ENCODE measurements at regions not wholly inside any gene's neighbourhood (a gene's known extent, or its start where the extent isn't known, plus 50 kb on each side); places are given as distances from the start of the nearest gene placed in this dataset.

GRCh38 chr21:39050841-39051587 is 132.2 kb downstream of the PSMG1 start:
- no peak for DNase-seq

GRCh38 chr21:39048574-39048973 is 134.7 kb downstream of the PSMG1 start:
- no peak for DNase-seq

- DNase-seq, result no peak
These were observed 135.2 kb downstream of the PSMG1 start for GRCh38 chr21:39048064-39048463.

- no peak for DNase-seq
These were observed 136.2 kb downstream of the PSMG1 start for GRCh38 chr21:39047046-39047445.

DNA sequence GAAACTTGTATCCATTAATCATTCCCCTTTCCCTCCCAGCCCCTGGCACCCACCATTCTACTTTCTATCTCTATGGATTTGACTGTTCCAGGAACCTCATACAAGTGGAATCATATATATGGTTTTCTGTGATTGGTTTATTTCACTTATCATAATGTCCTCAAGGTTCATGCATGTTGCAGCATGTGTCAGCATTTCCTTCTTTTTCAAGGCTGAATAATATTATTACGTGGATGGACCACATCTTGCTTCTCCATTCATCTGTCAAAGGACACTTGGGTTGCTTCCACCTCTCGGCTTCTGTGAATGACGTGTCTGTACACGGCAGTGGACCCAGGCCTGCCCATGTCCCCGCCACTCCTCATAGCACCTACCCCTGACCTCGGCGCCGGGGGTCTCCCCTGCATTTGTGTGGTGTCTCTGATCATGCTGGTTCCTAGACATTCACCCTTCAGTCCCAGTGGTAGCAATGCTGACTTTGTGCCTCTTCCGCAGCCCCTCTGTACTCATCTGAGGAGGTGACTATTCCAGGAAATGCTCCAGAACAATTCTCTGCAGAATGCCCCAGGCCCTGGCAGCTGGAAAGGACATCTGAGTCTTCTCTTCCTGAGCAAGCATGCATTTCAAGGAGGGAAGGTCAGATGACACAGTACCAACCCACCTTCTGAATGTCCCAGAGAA is 136.9 kb downstream of the PSMG1 start:
- no peak for DNase-seq

GRCh38 chr21:39041816-39042215 is 141.4 kb downstream of the PSMG1 start:
- no peak for DNase-seq

DNA sequence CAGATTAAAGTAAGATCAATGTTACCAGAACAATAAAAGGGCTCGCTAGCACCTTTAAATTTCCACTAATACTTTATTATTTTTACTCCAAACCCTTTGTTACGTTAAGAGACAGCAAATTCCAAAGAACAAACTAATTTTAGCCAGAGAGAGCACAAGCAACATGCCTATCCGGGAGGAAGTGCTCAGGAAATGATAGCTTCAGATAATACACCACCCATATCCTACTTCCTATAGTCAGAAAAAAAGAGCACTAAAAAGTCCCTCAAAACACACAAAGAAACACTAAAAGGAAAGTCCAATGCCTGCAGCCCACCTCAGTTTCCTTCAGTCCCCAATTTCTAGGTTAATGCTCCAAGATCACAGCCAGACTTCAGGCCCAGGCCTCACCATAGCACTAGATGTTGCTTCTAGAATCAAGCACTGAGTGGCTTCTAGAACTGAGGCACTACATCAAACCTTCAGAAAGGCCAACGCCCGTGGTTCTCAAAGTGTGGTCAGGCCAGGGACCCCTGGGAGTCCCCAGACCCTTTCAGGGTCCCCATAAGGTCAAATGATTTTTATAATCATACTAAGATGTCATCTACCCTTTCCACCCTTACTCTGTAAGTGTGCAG is 142.6 kb downstream of the PSMG1 start:
- DNase-seq, result no peak

GRCh38 chr21:39037807-39038405 is 145.3 kb downstream of the PSMG1 start:
- peak; percentile 13 for DNase-seq

DNA sequence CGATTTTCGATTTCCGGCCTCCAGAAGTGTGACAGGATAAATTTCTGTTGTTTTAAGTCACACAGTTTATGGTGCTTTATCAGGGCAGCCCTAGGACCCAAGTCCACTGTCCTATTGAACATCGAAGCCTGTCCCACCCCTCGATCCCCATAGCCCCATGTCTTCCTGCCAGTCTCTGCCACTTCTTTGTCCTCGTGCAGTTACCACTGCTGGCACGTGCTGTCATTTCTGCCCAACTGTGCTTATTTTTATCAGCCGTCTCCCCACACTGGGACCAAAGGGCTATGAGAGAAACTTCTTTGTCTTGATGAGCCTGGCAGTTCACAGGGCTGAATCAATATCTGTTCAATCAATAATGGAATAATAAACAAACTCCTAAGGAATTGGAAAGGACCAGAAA is 146.7 kb downstream of the PSMG1 start:
- no peak for DNase-seq

- no peak for DNase-seq
These were observed 148.4 kb downstream of the PSMG1 start for GRCh38 chr21:39034590-39035536.

- DNase-seq, result no peak
These were observed 149.2 kb downstream of the PSMG1 start for GRCh38 chr21:39033878-39034589.

DNA sequence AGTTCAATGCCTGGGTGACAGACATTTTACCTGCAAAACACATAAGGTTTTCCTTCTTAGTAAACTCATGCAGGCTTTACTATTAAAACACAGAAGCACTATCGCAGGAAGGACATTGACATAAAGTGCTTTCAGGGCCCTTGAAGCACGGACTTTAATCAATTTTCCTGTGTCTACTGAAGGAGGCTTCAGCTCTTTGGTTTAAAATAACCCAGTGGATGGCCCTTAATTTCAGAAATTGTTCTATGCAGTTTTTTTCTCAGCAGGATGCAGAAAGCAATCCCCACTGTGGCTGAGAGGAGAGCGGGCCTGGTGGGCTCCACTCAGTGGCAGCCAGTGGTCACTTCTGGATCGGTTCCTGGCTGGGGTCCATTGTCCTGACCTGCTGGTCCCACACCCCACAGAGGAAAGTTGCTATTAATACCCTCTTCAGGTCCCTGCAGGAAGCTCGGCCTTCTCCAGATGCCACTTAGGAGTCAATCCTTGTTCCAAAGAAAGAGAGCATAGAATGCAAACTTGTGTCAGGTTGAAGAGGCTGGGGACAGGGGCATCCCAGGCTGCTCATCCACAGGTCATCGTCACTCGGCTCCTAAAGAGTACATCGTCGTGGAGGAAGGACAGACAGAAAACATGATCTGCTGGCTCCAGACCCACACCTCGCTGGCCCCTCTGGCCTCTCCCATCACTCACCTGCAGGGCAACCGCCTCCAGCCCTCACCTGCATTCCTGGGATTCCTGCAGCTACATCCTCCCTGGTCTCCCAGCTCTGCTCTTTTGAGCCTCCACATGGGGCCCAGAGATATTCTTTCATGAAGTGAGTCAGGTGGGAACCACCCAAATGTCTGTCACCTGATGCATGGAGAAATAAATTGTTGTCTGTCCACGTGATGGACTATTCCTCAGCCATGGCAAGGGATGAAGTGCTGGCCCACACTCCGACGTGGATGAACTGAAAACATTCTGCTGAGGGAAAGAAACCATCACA is 153.1 kb downstream of the PSMG1 start:
- no peak for DNase-seq

DNA sequence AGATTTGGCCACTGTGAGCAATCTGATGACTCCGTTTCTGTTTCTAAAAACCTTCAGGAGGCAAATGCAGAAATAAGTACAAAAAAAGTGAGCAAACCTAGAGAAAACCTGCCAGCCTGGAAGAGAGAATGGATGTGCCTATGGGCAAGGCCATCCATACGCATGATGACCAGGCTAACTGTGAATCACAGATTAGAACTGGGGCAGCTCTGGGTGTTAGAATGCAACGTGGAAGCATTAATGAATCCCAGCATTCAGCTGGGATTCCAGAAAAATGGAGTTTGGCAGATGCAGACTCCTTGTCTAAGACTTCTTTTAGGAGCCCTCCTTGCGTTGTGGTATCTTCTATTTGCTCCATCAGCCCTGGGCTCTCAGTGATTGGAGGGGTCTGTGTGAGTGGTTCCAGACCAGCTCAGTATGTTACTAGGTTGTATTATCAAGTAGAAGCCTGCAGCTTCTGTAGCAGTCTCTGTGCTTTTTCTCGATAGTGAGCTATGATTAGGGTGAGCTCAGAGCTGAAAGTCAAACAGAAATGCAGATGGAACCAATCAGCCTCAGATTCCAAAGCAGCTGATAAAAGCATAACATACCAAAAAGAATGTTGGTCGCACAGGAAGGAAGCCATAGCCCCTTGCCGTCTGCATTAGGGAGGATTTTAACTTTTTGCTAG is 154.0 kb downstream of the PSMG1 start:
- no peak for DNase-seq

DNA sequence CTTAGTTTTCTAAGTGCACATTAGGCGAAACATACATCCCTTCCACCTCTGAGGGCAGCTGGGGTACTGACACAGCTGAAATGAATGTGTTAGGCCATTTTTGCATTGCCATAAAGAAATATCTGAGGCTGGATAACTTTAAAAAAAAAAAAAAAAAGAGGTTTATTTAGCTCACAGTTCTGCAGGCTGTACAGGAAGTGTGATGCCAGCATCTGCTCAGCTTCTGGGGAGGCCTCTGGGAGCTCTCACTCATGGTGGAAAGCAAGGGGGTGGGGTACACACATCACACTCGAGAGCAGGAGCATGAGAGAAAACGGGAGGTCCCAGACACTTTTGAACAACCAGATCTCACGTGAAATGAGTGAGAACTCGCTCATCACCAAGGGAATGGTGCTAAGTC is 158.1 kb downstream of the PSMG1 start:
- no peak for DNase-seq

- no peak for DNase-seq
These were observed 158.7 kb downstream of the PSMG1 start for GRCh38 chr21:39024538-39024937.

DNA sequence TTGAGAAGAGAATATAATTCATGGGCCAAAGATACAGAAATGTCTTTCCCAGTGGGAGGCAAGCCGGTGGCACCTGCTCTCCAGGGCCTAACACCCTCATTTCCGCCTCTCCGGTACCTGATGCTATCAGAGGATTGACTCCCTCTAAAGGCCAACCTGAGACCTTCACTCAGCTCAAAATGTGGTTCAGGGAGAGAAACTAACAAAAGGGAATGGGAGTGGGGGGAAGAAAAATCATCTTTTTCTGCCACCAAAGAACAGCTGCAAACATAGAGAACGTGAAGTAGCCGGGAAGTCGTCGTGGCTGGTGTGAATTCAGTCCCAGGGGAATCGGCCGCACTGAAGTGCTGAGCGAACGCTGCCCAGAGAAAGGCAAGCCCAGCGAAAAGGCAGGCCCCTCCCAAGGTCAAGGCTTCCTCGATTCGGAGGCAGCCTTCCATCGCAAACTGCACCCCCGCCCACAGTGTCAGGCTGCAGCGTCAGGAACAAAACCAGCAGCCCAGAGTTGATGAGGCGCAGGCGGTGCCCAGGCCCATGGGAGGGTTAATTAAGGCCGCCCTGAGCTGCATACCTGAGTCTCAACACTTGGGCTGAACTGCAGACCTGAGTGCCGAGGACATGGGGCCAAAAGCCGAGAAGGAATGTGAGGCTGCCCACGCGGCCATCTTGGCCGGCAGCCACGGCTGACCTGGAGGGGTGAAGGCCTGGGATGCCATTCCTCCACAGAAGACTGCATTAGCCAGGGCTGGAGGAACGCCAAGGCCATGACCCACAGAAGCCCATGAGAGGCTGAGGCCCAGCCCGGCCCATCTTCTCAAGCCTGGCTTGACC is 160.2 kb downstream of the PSMG1 start:
- DNase-seq, result no peak

- DNase-seq, result no peak
These were observed 160.8 kb downstream of the PSMG1 start for GRCh38 chr21:39022466-39022862.

DNA sequence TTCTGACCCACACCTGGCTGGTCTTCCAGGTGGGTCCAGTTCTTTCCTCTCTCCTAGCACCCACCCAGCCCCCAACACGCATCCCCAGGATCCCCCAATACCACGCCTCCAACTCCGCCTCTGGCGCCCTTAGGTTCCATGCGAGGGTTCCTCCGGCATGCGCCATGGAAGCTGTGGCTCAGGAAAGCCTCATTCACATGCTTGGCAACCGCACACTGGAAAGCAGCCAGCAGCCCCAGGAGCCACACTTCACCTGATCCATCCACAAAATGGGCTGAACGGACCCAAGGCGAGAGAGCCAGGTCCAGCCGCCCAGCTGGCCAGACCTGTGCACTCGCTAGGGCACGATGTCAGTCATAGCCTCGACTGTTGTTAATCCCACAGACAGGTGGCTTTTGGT is 161.2 kb downstream of the PSMG1 start:
- no peak for DNase-seq

DNA sequence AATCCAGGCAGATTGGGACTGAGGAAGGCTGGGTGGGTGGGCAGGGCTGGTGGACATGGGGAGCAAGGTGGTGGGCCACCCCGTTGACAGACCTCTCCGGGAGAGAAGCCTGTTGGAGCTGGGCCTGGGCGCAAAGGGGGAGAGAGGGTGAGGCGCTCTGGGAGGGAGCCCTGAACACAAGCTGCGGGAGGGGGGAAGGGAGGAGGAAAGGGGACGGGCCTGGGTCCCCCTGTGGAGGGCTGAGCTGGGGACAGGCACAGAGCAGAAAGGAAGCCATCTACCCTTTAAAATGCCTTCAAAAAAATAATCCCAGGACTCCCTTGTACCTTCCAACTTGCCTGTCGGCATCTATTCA is 161.8 kb downstream of the PSMG1 start:
- no peak for DNase-seq
